GM19351 (cell line): ENCODE measurements at regions not wholly inside any gene's neighbourhood (a gene's known extent, or its start where the extent isn't known, plus 50 kb on each side); places are given as distances from the start of the nearest gene placed in this dataset.

ENCODE experiments used
- ATAC-seq: cut with Tn5 transposase; IDR thresholded peaks from one replicate; pipeline ENCODE4 v1.9.1; 2021; ENCODE audit warnings: mild to moderate bottlenecking, moderate library complexity; ENCODE audit not compliant: unreplicated experiment

DNA sequence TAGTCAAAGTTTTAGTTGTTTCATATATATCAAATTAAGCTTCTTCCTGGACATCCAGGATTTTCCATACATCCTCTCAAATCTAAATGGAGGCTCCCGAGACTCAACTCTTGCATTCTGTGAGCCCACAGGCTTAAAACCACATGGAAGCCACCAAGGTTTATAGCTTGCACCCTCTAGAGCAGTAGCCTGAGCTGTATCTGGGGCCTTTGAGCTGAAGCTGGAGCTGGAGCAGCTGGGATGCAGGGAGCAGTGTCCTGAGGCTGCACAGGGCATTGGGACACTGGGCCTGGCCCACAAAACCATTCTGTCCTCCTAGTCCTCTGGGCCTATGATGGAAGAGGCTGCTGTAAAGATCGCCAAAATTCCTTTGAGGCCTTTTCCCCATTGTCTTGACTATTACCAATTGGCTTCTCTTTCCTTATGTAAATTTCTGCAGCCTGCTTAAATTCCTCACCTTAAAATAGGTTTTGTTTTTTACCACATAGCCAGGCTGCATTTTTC is 151.0 kb downstream of the COX7C start:
- ATAC-seq, result no peak

DNA sequence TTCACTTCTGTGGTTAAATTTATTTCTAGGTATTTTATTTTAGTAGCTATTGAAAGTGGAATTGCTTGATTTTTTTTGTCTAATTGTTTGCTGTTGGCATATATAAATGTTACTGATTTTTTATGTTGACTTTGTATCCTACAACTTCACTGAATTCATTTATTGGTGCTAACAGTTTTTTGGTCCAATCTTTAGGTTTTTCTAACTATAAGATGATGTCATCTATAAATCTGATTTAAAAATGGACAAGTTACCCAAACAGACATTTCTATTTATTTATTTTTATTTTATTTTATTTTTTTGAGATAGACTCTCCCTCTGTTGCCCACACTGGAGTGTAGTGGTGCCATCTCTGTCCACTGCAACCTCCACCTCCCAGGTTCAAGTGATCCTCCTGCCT is 162.3 kb downstream of the COX7C start:
- no peak for ATAC-seq

DNA sequence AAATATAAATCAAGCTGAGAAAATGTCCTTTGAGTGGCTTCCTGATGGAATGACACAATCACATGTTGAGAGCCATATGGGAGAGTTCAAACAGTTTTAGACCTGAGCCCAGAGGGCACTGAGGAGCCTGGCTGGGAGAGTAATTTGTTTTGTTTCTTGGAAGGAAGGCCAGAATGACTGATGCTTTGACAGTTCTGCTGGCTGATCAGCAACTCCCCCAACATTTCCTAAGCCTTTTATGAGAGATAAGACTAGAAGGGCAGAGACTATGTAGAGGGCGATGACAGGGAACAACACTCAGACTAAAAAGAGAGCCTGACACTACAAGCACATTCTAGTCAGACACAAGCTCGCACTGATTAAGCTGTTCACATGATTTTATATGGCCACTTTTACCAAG is 169.2 kb downstream of the COX7C start:
- no peak for ATAC-seq

DNA sequence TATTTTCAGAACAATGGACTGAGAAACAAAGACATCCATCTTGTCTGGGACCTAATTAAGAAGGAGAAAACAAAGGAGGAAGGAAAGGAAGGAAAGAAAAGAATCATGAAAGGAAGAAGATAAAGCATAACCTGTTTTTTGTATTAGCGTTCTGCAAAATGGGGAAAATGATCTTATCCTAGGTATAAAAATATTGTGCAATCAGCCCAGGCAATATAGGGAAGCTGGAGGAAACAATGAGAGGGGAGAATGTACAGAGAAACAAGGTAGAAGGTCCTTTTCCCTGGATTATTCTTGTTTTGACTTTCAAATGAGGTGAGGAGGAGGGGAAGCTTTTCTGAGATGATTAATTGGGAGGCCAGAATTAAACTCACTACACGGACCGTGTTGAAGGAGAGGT is 177.9 kb downstream of the COX7C start:
- ATAC-seq, result no peak

DNA sequence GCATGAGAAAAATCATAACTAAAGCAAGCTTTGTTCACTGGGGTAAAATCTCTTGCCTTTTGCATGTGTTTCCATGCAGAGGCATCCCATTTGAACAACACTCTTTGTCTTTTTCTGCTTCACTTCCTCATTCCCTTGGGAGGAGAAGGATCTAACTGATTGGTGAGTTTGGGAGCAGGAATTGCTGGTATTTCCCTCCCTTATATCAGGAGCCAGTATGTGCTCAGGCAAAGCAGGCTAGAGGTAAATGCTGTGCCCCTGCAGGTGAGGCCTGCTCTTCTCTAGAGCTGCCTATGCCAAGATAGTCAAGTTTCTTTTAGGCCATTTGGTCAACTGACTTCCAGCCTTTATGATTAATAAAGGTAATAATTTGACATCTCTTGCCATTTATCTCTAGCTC is 179.9 kb downstream of the COX7C start:
- no peak for ATAC-seq

DNA sequence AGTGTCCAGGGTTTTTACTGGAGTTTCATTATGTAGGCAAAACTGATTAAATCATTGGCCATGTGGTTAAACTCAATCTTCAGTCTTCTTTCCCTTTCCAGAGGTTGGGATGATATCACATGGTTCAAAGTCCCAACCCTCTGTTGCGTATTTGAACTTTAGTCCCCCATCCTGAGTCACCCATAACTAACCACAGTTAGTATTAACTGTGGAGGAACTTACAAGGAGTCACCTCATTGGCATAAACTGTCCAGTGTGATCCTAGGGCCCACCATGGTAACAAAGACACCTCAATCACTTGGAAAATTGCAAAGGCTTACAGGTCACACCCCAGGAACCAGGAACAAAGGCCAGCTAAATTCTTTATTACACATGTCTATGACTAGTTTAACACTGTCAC is 188.5 kb downstream of the COX7C start:
- ATAC-seq, result no peak

DNA sequence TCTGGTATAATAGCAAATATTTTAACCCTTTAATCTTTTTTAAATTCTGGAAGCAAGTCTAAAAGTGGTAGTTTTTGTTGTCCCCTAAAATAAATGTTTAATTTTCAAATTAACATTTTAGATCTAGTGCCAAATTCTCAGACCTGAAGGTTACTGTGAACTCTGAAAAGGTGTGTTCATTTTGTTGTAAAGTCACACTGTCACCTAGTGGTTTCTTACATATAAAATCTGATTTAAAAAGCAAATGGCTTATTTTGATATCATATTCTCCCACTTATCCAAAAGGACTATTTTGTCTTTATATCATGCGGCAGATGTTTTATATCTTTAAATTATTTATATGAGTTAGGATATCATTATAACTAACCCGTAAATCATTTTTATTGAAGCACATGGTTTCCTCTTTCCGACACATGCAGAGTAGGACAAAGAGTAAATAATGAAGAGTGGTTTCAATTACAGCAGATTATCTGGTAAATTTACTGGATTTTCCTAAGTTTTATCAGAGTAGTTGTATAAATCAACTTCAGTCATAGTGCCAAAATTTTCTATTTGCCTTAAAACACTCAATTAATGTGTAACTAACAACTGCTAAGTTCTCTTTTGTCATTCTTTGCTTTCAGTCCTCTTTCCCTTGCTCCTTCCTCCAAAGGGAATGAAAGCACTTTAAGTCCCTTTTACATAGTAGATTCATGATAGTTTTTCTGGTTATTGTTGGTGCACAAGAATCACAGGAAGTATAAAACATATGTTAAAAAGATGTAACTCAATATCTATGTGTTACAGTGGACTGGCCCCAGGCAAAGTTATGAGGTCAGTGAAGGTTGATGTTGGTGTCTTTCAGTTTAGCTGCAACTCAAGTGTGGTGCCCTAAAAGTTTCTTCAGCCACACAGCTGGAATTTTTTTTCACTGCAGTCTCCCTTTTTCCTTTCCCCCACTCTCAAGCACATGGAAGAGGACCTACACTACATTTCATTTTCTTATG is 189.6 kb downstream of the COX7C start:
- ATAC-seq, result no peak

DNA sequence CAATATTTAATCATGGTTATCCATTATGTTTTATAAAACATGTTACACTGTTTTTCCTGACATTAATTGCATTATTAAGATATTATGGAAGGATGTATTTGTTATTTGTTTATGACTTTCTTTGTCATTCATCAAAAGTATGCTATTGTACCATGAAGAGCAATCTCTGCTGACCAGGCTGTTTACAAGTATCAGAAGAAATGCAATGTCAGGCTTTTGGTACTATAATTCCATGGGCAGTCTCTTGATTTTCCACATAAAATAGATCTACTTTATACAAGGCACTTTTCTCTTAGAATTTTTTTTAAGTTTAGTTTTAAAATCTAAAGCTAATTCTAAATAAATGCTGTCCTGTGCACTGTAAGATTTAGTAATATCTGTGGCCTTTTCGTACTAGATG is 196.6 kb downstream of the COX7C start:
- no peak for ATAC-seq

DNA sequence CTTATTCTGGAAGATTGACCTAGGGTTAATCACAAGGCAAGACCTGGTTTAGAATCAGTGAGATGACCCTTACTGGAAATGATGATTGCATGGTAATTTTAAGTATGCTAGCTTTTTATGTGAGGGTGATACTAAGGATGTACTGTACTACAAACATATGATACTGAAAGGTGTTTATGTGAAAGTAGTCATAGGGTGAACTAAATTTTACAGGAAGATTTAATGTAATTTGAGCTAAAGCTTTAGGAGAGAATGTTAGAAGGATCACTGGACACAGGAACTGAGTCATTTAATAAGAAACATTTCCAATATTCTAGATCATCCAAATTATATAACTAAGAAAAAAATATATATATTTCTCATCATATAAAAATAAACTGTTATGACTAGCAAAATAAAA is 197.2 kb downstream of the COX7C start:
- no peak for ATAC-seq

DNA sequence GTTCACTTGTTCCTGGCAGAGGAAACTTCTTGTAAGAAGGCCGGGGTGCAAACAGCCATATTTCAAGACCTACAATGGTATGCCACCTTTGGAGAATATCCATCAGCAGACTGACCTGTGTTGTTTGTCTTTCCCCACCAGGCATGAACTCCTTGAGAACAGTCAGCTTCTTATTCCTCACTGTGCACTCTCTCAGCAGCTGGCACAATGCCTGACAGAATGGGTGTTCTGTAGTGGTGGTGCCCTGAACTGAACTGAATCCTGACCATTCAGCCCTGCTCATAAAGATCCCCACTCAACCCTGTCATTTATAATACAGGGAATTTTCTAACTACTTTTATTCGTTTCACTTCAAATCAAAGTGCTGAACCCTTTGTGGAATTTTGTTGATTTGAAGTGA is 206.9 kb downstream of the COX7C start:
- ATAC-seq, result no peak

DNA sequence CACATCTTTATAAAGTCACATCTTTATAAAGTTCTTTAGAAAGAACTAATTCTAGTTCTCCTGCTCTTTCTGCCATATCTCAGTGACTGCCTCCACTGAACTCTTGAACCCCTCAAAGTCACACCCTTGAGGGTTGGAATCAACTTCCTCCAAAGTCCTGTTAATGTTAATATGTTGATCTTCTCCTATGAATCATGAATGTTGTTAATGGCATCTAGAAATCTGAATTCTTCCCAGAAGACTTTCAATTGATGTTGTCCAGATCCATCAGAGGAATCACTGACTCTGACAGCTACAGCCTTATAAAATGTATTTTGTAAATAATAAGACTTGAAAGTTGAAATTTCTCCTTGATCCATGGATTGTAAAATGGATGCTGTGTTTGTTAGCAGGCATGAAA is 213.4 kb downstream of the COX7C start:
- no peak for ATAC-seq

DNA sequence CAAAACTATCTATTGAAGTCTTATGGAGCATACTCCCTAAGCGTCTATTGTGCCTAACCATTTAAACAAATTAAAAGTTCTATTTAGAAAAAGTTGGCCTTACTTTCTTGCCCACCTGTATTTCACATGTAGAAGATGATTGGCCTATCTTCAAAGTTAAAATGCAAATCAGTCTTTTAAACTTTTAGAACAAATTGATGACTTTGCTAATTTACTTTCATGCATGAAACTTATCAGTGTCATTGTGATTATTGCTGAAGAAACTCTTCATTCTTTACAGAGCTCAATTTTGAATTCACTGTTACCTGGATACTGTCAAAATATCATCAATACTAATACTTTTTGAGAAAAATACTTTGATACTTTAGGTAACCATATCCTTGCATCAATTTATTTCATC is 216.1 kb downstream of the COX7C start:
- no peak for ATAC-seq

DNA sequence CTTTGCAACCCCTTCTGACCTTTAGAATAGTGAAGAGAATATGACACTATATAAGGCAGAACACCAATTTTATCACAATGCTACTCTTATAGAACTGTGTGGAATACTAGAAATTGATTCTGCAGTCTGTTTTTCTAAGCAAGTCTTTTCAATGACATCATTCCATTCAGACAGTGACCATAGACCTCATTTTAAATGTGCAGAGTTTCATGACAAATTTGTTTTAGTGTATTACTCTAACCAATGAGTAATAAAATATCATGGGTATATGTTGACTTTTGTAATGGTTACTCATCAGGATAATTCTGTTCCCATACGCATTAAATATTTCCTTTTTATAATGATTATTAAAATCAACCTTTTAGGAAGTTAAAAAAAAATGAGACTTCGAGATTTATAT is 219.9 kb downstream of the COX7C start:
- no peak for ATAC-seq

DNA sequence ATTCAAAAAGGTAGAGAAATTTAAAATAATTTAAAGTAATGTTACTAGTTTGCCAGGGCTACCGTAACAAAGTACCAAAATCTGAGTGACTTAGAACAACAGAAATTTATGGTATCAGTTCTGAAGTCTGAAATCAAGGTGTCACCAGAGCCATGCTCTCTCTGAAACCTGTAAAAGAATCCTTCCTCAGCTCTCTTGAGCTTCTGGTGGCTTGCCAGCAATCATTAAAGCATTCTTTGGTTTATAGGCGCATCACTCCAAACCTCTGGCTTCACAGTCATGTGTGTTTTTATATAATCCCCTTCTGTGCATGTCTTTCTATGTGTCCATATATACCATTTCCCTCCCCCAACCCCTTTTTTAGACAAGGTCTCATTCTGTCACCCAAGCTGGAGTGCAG is 220.3 kb downstream of the COX7C start:
- ATAC-seq, result no peak

DNA sequence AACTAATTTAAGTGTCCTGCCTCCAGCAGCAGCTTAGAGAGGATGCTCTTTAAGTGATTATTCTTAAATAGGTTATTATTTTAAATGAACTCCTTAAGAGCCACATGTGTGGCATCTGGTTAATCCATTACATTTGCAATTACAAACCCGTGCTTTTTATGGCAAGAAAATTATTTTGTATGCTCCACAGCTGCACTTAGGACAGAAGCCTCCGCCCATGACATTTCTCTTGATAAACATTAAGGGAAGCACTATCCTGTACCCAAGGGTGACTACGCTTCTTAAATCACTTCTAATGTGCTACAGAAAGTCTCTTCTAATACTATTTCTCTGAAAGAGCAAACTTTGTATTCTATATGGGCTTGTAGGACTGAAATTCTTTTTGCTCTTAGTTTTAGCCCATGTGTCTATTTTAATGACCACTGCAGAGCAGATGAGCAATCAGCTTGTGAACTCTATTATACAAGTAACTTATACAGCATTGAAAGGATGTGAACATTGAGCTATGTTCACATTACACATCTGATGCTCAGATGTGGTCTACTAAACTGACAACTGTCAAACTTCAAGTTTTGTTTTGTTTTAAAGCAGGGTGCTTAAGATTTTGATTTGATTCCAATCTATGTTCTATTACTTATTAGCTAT is 223.4 kb downstream of the COX7C start:
- ATAC-seq, result no peak

DNA sequence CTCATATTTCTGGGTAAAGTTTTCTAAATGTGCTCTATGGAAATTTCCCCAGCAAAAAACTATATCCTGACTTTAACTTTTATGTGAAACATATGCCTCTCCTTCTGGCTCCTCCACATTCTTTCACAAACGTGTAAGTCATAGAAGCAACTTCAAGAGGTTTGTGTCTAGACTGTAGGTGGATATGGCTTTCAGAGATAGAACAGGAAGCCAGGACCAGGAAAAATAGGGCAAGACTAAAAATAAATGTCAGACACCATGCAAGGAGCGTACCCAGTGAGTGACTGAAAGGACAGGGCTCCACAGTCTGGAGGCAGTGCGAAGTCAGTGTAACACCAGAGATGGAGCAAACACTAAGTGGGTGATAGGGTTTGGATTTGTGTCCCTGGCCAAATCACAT is 240.7 kb downstream of the COX7C start:
- no peak for ATAC-seq

DNA sequence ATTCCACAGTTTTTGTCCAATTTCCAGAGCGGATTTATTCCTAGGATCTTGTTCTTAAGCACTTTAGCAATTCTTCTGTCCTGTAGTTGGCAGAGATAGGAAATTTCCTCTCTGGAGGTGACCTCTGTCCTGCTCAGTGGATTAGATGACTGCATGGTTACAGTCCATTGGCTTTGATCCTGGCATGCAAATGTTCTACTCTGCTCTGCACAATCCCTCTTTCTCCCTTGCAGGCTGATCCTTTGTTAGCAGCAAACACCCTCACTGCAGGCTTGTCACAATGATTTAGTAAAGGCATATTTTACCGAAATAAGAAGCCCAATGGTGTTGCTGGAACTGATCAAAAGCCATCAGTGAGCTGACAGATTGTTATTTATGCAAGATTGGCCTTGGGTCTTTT is 243.8 kb downstream of the COX7C start:
- no peak for ATAC-seq

DNA sequence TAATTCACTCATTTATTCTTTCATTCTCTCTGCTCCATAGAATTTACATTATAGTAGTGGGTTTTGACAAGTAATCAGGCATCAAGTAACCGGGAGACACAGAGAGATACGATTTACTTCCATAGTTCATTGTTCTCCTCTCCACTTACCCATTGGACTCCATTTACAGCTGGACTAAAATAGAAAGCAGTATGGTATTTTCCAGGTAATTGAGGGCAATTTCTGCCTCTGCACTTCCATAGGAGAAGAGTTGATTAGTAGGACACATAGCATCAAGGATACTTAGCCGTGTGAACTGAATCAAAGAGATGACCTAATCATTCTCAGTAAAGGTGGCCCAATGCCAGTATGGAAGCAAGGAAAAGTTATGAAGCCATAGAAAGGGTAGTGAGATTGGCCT is 244.4 kb downstream of the COX7C start:
- no peak for ATAC-seq

DNA sequence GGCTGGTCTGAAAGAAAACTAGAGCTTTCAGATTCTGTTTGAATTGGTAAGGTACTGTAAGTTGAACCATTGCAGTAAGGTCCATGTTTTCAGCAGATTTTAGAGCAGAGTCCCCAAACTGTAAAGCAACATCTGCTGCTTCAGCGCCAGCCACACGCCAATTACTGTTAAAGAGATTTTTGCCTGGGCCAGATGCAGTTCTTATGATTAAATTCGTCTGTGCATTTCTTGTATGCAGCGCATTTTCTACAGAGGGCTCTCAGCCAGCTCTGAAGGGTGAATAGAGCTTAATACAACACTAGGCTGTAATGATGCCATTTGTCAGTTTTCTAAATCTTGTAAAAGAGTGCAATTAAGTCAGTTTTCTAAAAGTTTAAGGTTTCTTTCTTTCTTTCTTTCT is 246.3 kb downstream of the COX7C start:
- no peak for ATAC-seq

DNA sequence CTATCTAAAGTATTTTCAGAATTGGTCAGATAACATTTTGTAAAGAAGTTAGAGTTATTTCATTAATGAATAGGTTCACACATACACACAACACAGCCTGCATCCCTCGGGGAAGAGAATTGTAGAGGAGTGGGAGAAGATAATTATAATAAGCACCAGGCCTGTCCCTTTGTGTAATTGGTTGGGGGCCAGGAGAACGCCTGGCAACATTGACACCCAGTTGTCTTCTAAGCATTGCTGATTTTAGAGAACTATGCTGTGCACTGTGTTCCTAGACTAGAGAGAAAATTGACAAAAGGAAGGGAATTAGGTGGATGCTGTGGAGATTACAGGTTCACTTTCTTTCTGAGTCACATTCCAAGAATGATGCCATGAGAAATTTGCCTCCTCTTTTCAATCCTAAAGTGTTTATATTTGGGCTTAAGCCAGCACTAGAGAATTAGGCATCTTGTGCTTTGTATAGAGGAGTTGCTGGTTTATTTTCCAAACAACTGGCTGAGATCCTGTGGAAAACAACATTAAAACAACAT is 247.6 kb downstream of the COX7C start:
- ATAC-seq, result no peak

DNA sequence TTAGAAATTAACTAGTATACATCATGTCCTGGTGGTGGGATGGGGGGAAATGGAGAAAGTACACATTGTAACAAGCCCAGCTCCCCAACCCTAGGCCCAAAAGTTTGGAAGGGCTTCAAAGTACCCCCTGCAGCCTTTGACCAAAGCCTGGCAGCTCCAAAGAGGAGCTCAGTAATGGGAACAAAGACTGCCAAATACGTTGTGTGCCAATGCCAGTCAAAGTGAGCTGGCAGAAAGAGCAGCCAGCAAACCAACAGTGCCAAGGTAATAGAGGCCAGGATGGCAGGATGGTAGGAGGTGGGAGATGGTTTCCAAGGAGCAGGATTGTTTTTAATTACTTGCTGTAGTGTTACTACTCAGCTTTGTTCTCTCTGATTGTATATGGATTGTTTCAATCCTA is 248.3 kb downstream of the COX7C start:
- ATAC-seq, result no peak

DNA sequence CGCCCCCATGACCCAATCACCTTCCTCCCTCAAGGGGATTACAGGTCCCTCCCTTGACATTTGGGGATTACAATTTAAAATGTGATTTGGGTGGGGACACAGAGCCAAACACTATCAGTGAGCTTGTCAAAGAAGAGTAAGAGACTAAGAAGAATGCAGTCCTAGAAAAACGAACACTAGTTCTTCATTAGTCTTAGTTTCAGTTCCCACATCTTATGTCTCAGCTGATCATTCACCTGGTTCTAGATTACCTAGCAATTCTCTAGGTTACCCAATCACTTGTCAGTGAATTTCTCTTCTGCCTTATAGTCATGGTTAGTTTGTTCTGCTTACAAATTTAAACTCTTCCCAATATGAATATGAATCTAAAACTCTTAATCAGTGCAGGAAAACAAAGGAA is 251.5 kb downstream of the COX7C start:
- peak; percentile 61 for ATAC-seq
